ENCODE measurements at regions not wholly inside any gene's neighbourhood (a gene's known extent, or its start where the extent isn't known, plus 50 kb on each side); places are given as distances from the start of the nearest gene placed in this dataset.

- TF ChIP-seq CBFB (IDR thresholded peaks at IDR 0.05; ENCODE audit: low read depth): no peak
- no peak for TF ChIP-seq MTA2 (IDR thresholded peaks at IDR 0.05; ENCODE audit: low read depth)
- no peak for TF ChIP-seq RUNX3 (IDR thresholded peaks at IDR 0.05; ENCODE audit: low read length)
- no peak for TF ChIP-seq ZBTB33 (IDR thresholded peaks at IDR 0.05)
- no peak for TF ChIP-seq ZSCAN29 (IDR thresholded peaks at IDR 0.05)
- no peak for TF ChIP-seq MYC (IDR thresholded peaks at IDR 0.05; ENCODE audit: insufficient read depth, insufficient read length, insufficient replicate concordance, low read length, severe bottlenecking)
- no peak for TF ChIP-seq ATF7 (IDR thresholded peaks at IDR 0.05; ENCODE audit: low read depth)
Observed at GRCh38 chr2:223338016-223338415, 264.1 kb downstream of the SCG2 start (continued).

GRCh38 chr2:223357076-223357475 is 245.1 kb downstream of the SCG2 start:
- SMC1A ChIA-PET (ENCODE audit: uncharacterized antibody, unreplicated experiment): interaction anchor here (1.5 kb wide), 1 partner anchor 11 kb away, joined by 3 read pairs; no protein-coding TSS in a partner anchor
- DNase-seq (ENCODE audit: low read depth, low spot score) (no peak), FAIRE-seq (no peak), ATAC-seq (no peak)
- no peaks in the 10 kb centered on the region for H3K36me3 ChIP-seq (ENCODE audit: control insufficient read depth in 2 of 2, insufficient read depth in 2 of 2, low read length in 1 of 2)
- H3K4me3 ChIP-seq: no peak overlapping the region
- H3K79me2 ChIP-seq (ENCODE audit: control insufficient read depth, insufficient read depth, low read length): no peaks in the 10 kb centered on the region
- no peak overlapping the region for H2AFZ ChIP-seq (ENCODE audit: control insufficient read depth, low read depth, low read length)
- no peaks in the 10 kb centered on the region for H4K20me1 ChIP-seq (ENCODE audit: control insufficient read depth, insufficient read depth)
- H3K4me1 ChIP-seq (ENCODE audit: control insufficient read depth, insufficient read depth, low read length): no peaks in the 10 kb centered on the region
- H3K27ac ChIP-seq (ENCODE audit: control insufficient read depth, insufficient read depth): no peak overlapping the region
- BruUV-seq (replicated peaks): no TSS peak
- 0% methylated on average over 1 of the region's 1 CpG for WGBS (ENCODE audit: insufficient coverage, insufficient replicate concordance, low lambda C conversion rate, missing lambda C conversion rate)
- in situ Hi-C loops (cut with MboI): no loop called here
- POLR2A ChIA-PET: no interaction called here
- CTCF ChIA-PET: interaction anchor here (1.4 kb wide), 1 partner anchor 10 kb away, joined by 7 read pairs; no protein-coding TSS in a partner anchor
- no peaks in the 10 kb centered on the region for H3K27me3 ChIP-seq (replicated peaks in 1 of 2; ENCODE audit: control insufficient read depth in 2 of 2, insufficient read depth in 2 of 2, low read length in 1 of 2)
- no peak overlapping the region for H3K9ac ChIP-seq (ENCODE audit: control insufficient read depth, insufficient read depth, low read length)
- intact Hi-C loops (cut with micrococcal nuclease; ENCODE audit: unreplicated experiment): no loop called here
- RAD21 ChIA-PET (ENCODE audit: unreplicated experiment): no interaction called here
- no peaks in the 10 kb centered on the region for H3K9me3 ChIP-seq (replicated peaks; ENCODE audit: control insufficient read depth, insufficient read depth, low read length)
- no peak overlapping the region for H3K4me2 ChIP-seq (ENCODE audit: control insufficient read depth, insufficient read depth)
- no peak for TF ChIP-seq STAT1 (conservative IDR thresholded peaks at IDR 0.05)
- TF ChIP-seq ZBTB33 (IDR thresholded peaks at IDR 0.05): no peak
- no peak for TF ChIP-seq EZH2 (IDR thresholded peaks at IDR 0.05; ENCODE audit: borderline replicate concordance, control insufficient read depth, low read depth, low read length)
- no peak for TF ChIP-seq BACH1 (IDR thresholded peaks at IDR 0.05; ENCODE audit: borderline replicate concordance)
- no peak for TF ChIP-seq ZNF687 (IDR thresholded peaks at IDR 0.05)
- TF ChIP-seq MAX (IDR thresholded peaks at IDR 0.05; ENCODE audit: low read depth, low read length): no peak
- TF ChIP-seq SUPT20H (IDR thresholded peaks at IDR 0.05; ENCODE audit: borderline replicate concordance, control insufficient read depth, low read depth, low read length): no peak
- TF ChIP-seq MXI1 (IDR thresholded peaks at IDR 0.05; ENCODE audit: low read depth, low read length): no peak

Data from GM12878 (cell line).